ENCODE measurements at regions not wholly inside any gene's neighbourhood (a gene's known extent, or its start where the extent isn't known, plus 50 kb on each side); places are given as distances from the start of the nearest gene placed in this dataset.
"Not testable (repeated sequence)": the region's sequence is repeated elsewhere in the genome, so short reads cannot be mapped to it uniquely, and the experiment has no call there.

- not testable (repeated sequence) for H3K27me3 ChIP-seq (replicated peaks; ENCODE audit: control insufficient read depth, insufficient read depth, low read length, poor library complexity, severe bottlenecking); H3K4me1 ChIP-seq (ENCODE audit: control insufficient read depth, insufficient read depth, low read length, poor library complexity, severe bottlenecking); H3K9me3 ChIP-seq (ENCODE audit: control insufficient read depth, low read length); H3K4me3 ChIP-seq (ENCODE audit: insufficient read depth, low read depth, low read length, poor library complexity, severe bottlenecking); DNase-seq; H3K36me3 ChIP-seq (ENCODE audit: control insufficient read depth, insufficient read depth, low read length); H3K27ac ChIP-seq (ENCODE audit: insufficient read depth, low read length, poor library complexity, severe bottlenecking)
These were observed 248.3 kb downstream of the CCDC74A start for GRCh38 chr2:131775903-131776506.

DNA sequence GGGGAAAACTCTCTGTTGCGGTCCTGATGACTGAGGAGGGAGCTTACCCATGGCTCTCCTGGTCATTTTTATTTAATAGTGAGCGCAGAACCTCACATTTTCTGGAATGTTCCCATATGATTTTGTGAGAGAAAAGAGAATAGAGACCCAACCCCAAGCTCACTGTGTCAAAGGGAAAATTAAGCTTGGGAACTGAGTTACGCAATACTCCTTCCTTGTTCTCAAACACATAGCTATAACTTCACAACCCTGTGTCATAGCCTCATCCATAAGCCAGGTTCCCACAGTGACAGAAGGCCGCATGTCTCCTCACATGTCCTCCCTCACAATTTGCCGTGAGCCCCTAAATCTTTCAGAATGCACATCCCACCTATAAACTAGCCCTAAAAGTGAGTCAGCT, 252.8 kb downstream of the CCDC74A start:
- not testable (repeated sequence) for H3K4me3 ChIP-seq (ENCODE audit: insufficient read depth, low read depth, low read length, poor library complexity, severe bottlenecking); H3K27ac ChIP-seq (ENCODE audit: insufficient read depth, low read length, poor library complexity, severe bottlenecking); H3K36me3 ChIP-seq (ENCODE audit: control insufficient read depth, insufficient read depth, low read length); DNase-seq; H3K27me3 ChIP-seq (replicated peaks; ENCODE audit: control insufficient read depth, insufficient read depth, low read length, poor library complexity, severe bottlenecking); H3K4me1 ChIP-seq (ENCODE audit: control insufficient read depth, insufficient read depth, low read length, poor library complexity, severe bottlenecking); H3K9me3 ChIP-seq (ENCODE audit: control insufficient read depth, low read length)

DNA sequence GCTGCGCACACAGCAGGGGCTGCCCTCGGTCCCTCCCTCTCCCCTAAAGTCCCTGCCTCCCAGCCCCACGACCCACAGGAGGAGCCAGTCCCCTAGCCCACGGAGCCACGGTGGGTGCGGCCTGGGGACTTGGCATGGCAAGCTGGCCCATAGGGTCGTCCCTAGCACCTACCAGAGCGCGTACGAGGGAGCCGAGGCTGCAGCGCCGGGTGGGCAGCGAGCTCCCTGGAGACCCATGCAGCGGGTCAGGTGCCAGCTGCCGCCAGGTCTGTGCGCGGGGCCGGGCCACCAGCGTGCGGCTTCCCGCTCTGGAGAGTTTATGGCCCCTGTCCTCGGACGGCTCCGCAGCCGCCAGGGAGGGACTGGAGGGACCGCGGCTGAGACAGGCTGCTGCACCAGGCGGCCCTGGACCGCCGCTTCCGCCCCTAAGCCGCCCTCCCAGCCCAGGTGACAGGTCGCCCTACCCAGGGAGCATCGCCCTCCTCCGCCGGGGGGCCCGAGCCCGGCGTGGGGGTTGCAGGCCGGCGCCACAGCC, 273.6 kb downstream of the CCDC74A start:
- DNase-seq: no peak
- Histone ChIP-seq H3K4me3 (ENCODE audit: insufficient read depth, low read depth, low read length, poor library complexity, severe bottlenecking) (peak overlapping the region; percentile 39), H3K27me3 (replicated peaks; ENCODE audit: control insufficient read depth, insufficient read depth, low read length, poor library complexity, severe bottlenecking) (no peaks in the 10 kb centered on the region), H3K9me3 (ENCODE audit: control insufficient read depth, low read length) (no peaks in the 10 kb centered on the region), H3K4me1 (ENCODE audit: control insufficient read depth, insufficient read depth, low read length, poor library complexity, severe bottlenecking) (peaks cover 4% of the 10 kb centered on the region), H3K27ac (ENCODE audit: insufficient read depth, low read length, poor library complexity, severe bottlenecking) (no peak overlapping the region), H3K36me3 (ENCODE audit: control insufficient read depth, insufficient read depth, low read length) (no peaks in the 10 kb centered on the region)

GRCh38 chr2:131801745-131802350, 274.2 kb downstream of the CCDC74A start:
- DNase-seq: peak; percentile 13 to 60 (median 54)
- H3K27ac ChIP-seq (ENCODE audit: insufficient read depth, low read length, poor library complexity, severe bottlenecking); H3K36me3 ChIP-seq (ENCODE audit: control insufficient read depth, insufficient read depth, low read length); H3K4me1 ChIP-seq (ENCODE audit: control insufficient read depth, insufficient read depth, low read length, poor library complexity, severe bottlenecking); H3K27me3 ChIP-seq (replicated peaks; ENCODE audit: control insufficient read depth, insufficient read depth, low read length, poor library complexity, severe bottlenecking); H3K9me3 ChIP-seq (ENCODE audit: control insufficient read depth, low read length): not testable (repeated sequence)
- H3K4me3 ChIP-seq (ENCODE audit: insufficient read depth, low read depth, low read length, poor library complexity, severe bottlenecking): peak overlapping the region; percentile 39

DNA sequence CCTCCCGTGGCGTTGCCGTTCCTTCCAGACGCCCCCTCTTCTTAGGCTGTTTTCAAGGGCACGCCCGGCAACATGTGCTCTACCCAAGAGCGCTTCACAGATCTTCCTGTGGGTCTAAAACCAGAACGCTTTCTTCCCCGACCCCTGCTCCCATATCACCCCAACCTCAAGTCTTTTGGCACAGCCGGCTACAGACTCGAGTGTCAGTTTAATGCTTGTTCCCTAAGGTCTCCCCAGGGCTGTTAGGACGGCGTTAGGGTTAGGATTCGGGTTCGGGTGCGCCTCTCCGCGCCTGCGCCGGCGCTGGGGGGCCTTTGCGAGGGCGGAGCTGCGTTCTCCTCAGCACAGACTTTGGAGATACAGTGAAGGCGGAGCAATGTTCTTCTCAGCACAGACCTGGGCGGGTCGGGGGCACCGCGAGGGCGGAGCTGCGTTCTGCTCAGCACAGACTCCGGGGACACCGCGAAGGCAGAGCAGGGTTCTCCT, 274.7 kb downstream of the CCDC74A start:
- not testable (repeated sequence) for DNase-seq; H3K9me3 ChIP-seq (ENCODE audit: control insufficient read depth, low read length); H3K27ac ChIP-seq (ENCODE audit: insufficient read depth, low read length, poor library complexity, severe bottlenecking); H3K4me1 ChIP-seq (ENCODE audit: control insufficient read depth, insufficient read depth, low read length, poor library complexity, severe bottlenecking); H3K27me3 ChIP-seq (replicated peaks; ENCODE audit: control insufficient read depth, insufficient read depth, low read length, poor library complexity, severe bottlenecking); H3K36me3 ChIP-seq (ENCODE audit: control insufficient read depth, insufficient read depth, low read length)
- H3K4me3 ChIP-seq (ENCODE audit: insufficient read depth, low read depth, low read length, poor library complexity, severe bottlenecking): peak overlapping the region; percentile 39

GRCh38 chr2:131803237-131803636, 275.5 kb downstream of the CCDC74A start:
- H3K27ac ChIP-seq (ENCODE audit: insufficient read depth, low read length, poor library complexity, severe bottlenecking): not testable (repeated sequence)

GRCh38 chr2:131812605-131813004, 284.9 kb downstream of the CCDC74A start:
- not testable (repeated sequence) for H3K27me3 ChIP-seq (replicated peaks; ENCODE audit: control insufficient read depth, insufficient read depth, low read length, poor library complexity, severe bottlenecking); H3K4me1 ChIP-seq (ENCODE audit: control insufficient read depth, insufficient read depth, low read length, poor library complexity, severe bottlenecking); H3K9me3 ChIP-seq (ENCODE audit: control insufficient read depth, low read length); H3K27ac ChIP-seq (ENCODE audit: insufficient read depth, low read length, poor library complexity, severe bottlenecking); DNase-seq; H3K4me3 ChIP-seq (ENCODE audit: insufficient read depth, low read depth, low read length, poor library complexity, severe bottlenecking); H3K36me3 ChIP-seq (ENCODE audit: control insufficient read depth, insufficient read depth, low read length)

More at GRCh38 chr2:131803237-131803636, 275.5 kb downstream of the CCDC74A start:
- H3K36me3 ChIP-seq (ENCODE audit: control insufficient read depth, insufficient read depth, low read length); H3K4me1 ChIP-seq (ENCODE audit: control insufficient read depth, insufficient read depth, low read length, poor library complexity, severe bottlenecking); H3K4me3 ChIP-seq (ENCODE audit: insufficient read depth, low read depth, low read length, poor library complexity, severe bottlenecking); H3K27me3 ChIP-seq (replicated peaks; ENCODE audit: control insufficient read depth, insufficient read depth, low read length, poor library complexity, severe bottlenecking); DNase-seq; H3K9me3 ChIP-seq (ENCODE audit: control insufficient read depth, low read length): not testable (repeated sequence)

DNA sequence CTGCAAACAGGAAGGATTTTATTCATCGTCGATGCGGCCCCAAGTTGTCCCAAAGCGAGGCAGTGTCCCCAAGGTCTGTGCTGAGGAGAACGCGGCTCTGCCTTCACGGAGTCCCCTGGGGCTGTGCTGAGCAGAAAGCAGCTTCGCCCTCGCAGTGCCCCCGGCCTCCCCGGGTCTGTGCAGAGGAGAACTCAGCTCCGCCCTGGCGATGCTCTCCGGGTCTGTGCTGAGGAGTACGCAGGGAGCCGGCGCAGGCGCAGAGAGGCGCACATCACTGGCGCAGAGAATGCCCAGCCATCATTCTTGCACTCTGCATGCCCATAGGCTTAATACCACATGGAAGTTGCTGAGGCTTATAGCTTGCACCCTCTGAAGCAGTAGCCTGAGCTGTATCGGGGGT, 285.7 kb downstream of the CCDC74A start:
- not testable (repeated sequence) for H3K36me3 ChIP-seq (ENCODE audit: control insufficient read depth, insufficient read depth, low read length); H3K27ac ChIP-seq (ENCODE audit: insufficient read depth, low read length, poor library complexity, severe bottlenecking); DNase-seq; H3K4me3 ChIP-seq (ENCODE audit: insufficient read depth, low read depth, low read length, poor library complexity, severe bottlenecking); H3K27me3 ChIP-seq (replicated peaks; ENCODE audit: control insufficient read depth, insufficient read depth, low read length, poor library complexity, severe bottlenecking); H3K9me3 ChIP-seq (ENCODE audit: control insufficient read depth, low read length); H3K4me1 ChIP-seq (ENCODE audit: control insufficient read depth, insufficient read depth, low read length, poor library complexity, severe bottlenecking)

DNA sequence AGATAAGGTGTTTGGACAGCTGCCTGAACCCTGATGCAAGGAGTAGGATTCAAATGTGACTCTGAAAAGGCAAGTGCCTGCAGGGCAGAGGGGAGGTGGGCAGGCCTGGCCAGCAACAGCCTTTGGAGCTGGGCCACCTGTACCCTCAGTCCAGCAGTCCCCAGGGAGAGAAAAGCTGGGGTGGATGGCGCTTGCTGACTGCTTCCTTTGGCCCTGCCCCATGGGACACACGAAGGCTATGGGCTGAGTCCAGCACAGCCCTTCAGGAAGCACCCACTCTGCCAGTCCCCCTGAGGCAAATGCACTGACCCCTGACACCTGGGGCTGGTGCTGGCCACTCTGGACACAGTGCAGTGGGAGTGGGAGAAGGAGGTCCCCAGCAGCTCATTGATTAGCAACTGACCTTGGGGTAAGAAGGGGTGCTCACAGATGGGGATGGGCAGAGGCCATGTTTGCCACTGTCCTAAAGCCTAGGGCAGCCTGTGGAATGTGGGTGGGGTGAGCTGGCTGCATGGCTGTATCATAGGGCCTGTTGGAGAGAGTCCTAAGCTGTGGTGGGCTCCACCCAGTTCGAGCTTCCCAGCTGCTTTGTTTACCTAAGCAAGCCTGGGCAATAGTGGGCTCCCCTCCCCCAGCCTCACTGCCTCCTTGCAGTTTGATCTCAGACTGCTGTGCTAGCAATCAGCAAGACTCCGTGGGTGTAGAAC, 290.7 kb downstream of the CCDC74A start:
- H3K27ac ChIP-seq (ENCODE audit: insufficient read depth, low read length, poor library complexity, severe bottlenecking); H3K4me1 ChIP-seq (ENCODE audit: control insufficient read depth, insufficient read depth, low read length, poor library complexity, severe bottlenecking); H3K4me3 ChIP-seq (ENCODE audit: insufficient read depth, low read depth, low read length, poor library complexity, severe bottlenecking); H3K9me3 ChIP-seq (ENCODE audit: control insufficient read depth, low read length); H3K27me3 ChIP-seq (replicated peaks; ENCODE audit: control insufficient read depth, insufficient read depth, low read length, poor library complexity, severe bottlenecking); H3K36me3 ChIP-seq (ENCODE audit: control insufficient read depth, insufficient read depth, low read length); DNase-seq: not testable (repeated sequence)

DNA sequence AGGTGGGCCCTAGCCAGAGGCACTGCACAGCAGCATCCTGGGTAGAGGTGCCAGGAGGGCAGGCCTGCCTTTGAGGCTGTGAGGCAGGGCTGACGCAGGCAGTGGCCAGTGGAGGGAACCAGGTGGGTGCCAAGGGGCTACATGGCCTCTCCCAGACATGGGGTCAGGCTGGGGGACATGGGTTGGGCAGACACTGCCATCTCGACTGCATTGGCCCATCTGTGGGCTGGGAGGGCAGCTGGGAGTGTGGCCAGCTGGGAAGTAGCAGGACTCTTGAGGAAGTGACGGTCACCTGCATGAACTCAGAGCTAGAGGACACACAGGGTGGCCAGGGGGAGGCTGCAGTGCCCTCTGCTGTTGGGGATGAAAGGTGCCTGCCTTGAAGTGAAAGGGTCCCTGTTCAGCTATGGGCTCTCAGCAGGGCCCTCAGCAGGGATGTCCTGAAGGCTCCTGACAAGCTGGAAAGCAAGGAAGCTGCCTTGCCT, 294.6 kb downstream of the CCDC74A start:
- not testable (repeated sequence) for H3K4me1 ChIP-seq (ENCODE audit: control insufficient read depth, insufficient read depth, low read length, poor library complexity, severe bottlenecking); H3K9me3 ChIP-seq (ENCODE audit: control insufficient read depth, low read length); DNase-seq; H3K36me3 ChIP-seq (ENCODE audit: control insufficient read depth, insufficient read depth, low read length); H3K27ac ChIP-seq (ENCODE audit: insufficient read depth, low read length, poor library complexity, severe bottlenecking); H3K27me3 ChIP-seq (replicated peaks; ENCODE audit: control insufficient read depth, insufficient read depth, low read length, poor library complexity, severe bottlenecking); H3K4me3 ChIP-seq (ENCODE audit: insufficient read depth, low read depth, low read length, poor library complexity, severe bottlenecking)

Measured in effector memory CD4-positive, alpha-beta T cell (primary cell).